Duodenal mucosa (tissue), 2 donors: ENCODE measurements at regions not wholly inside any gene's neighbourhood (a gene's known extent, or its start where the extent isn't known, plus 50 kb on each side); places are given as distances from the start of the nearest gene placed in this dataset.
A peak's percentile ranks its signal among the peaks of the same experiment; 100 is the strongest.

Experiments used
- H3K27ac ChIP-seq: one replicate; pipeline ENCODE4 v1.7.0; 2013; ENCODE audit warnings: low read depth, low read length
- H3K27me3 ChIP-seq, 2 donors: one replicate each; pipeline ENCODE4 v1.7.0; 2013; ENCODE audit warnings: low read length in 2 of 2, control low read depth in 1 of 2; ENCODE audit not compliant: insufficient read depth in 2 of 2, control insufficient read depth in 1 of 2
- H3K36me3 ChIP-seq, 2 donors: one replicate each; pipeline ENCODE4 v1.7.0; 2013; ENCODE audit warnings: low read length in 2 of 2, control low read depth in 1 of 2; ENCODE audit not compliant: insufficient read depth in 2 of 2, control insufficient read depth in 1 of 2
- H3K4me1 ChIP-seq, 2 donors: one replicate each; pipeline ENCODE4 v1.7.0; 2013; ENCODE audit warnings: low read length in 2 of 2, control low read depth in 1 of 2; ENCODE audit not compliant: insufficient read depth in 2 of 2, control insufficient read depth in 1 of 2
- H3K4me3 ChIP-seq, 2 donors: one replicate each; pipeline ENCODE4 v1.7.0; 2013; ENCODE audit warnings: low read length in 2 of 2, low read depth in 1 of 2
- H3K9ac ChIP-seq, 2 donors: one replicate each; pipeline ENCODE4 v1.7.0; 2013; ENCODE audit warnings: low read length in 2 of 2, low read depth in 1 of 2
- H3K9me3 ChIP-seq, 2 donors: one replicate each; pipeline ENCODE4 v1.7.0; 2013; ENCODE audit warnings: low read length in 2 of 2, control low read depth in 1 of 2; ENCODE audit not compliant: control insufficient read depth in 1 of 2

- Histone ChIP-seq H3K36me3 (no peaks in the 10 kb centered on the region), H3K4me3 (no peak overlapping the region), H3K4me1 (no peaks in the 10 kb centered on the region), H3K27ac (no peak overlapping the region), H3K9ac (no peak overlapping the region), H3K27me3 (peaks cover 0 to 3% of the 10 kb centered on the region in 2 donors), H3K9me3 (no peaks in the 10 kb centered on the region)
Observed at GRCh38 chr11:32161293-32161692, 70.4 kb downstream of the RCN1 start.

GRCh38 chr11:32162351-32162750 lies 71.5 kb downstream of the RCN1 start:
- Histone ChIP-seq H3K9me3 (no peaks in the 10 kb centered on the region), H3K9ac (no peak overlapping the region), H3K27ac (no peak overlapping the region), H3K36me3 (no peaks in the 10 kb centered on the region), H3K4me1 (no peaks in the 10 kb centered on the region), H3K4me3 (no peak overlapping the region), H3K27me3 (peaks cover 0 to 3% of the 10 kb centered on the region in 2 donors)

- no peaks in the 10 kb centered on the region for H3K9me3 ChIP-seq
- H3K27me3 ChIP-seq = peaks cover 0 to 3% of the 10 kb centered on the region in 2 donors
- no peak overlapping the region for H3K4me3 ChIP-seq
- H3K4me1 ChIP-seq = no peaks in the 10 kb centered on the region
- H3K27ac ChIP-seq = no peak overlapping the region
- H3K9ac ChIP-seq = no peak overlapping the region
- H3K36me3 ChIP-seq = no peaks in the 10 kb centered on the region
Observed at GRCh38 chr11:32162906-32163305, 72.0 kb downstream of the RCN1 start.

- no peak overlapping the region for H3K4me3 ChIP-seq
- no peak overlapping the region for H3K27ac ChIP-seq
- H3K9ac ChIP-seq = no peak overlapping the region
- no peaks in the 10 kb centered on the region for H3K36me3 ChIP-seq
- no peaks in the 10 kb centered on the region for H3K4me1 ChIP-seq
- H3K27me3 ChIP-seq = peaks cover 0 to 3% of the 10 kb centered on the region in 2 donors
- no peaks in the 10 kb centered on the region for H3K9me3 ChIP-seq
Observed at GRCh38 chr11:32163557-32163956, 72.7 kb downstream of the RCN1 start.

- H3K9me3 ChIP-seq = no peaks in the 10 kb centered on the region
- H3K4me1 ChIP-seq = no peaks in the 10 kb centered on the region
- H3K27me3 ChIP-seq = peaks cover 0 to 7% of the 10 kb centered on the region in 2 donors
- no peak overlapping the region for H3K9ac ChIP-seq
- H3K27ac ChIP-seq = no peak overlapping the region
- H3K4me3 ChIP-seq = no peak overlapping the region
- no peaks in the 10 kb centered on the region for H3K36me3 ChIP-seq
Observed at GRCh38 chr11:32164836-32165235, 74.0 kb downstream of the RCN1 start.

GRCh38 chr11:32168924-32169323 lies 78.0 kb downstream of the RCN1 start:
- Histone ChIP-seq H3K9me3 (no peaks in the 10 kb centered on the region), H3K36me3 (no peaks in the 10 kb centered on the region), H3K9ac (no peak overlapping the region), H3K27me3 (peaks cover 0 to 3% of the 10 kb centered on the region in 2 donors), H3K27ac (no peak overlapping the region), H3K4me1 (peaks cover 0 to 5% of the 10 kb centered on the region in 2 donors), H3K4me3 (no peak overlapping the region)

- Histone ChIP-seq H3K4me3 (no peak overlapping the region), H3K9ac (no peak overlapping the region), H3K36me3 (no peaks in the 10 kb centered on the region), H3K4me1 (peaks cover 0 to 5% of the 10 kb centered on the region in 2 donors), H3K27ac (no peak overlapping the region), H3K27me3 (peaks cover 0 to 3% of the 10 kb centered on the region in 2 donors), H3K9me3 (no peaks in the 10 kb centered on the region)
Observed at GRCh38 chr11:32171445-32171844, 80.6 kb downstream of the RCN1 start.

- Histone ChIP-seq H3K9me3 (no peaks in the 10 kb centered on the region), H3K9ac (no peak overlapping the region), H3K27ac (no peak overlapping the region), H3K4me1 (peaks cover 0 to 5% of the 10 kb centered on the region in 2 donors), H3K27me3 (peaks cover 0 to 3% of the 10 kb centered on the region in 2 donors), H3K36me3 (no peaks in the 10 kb centered on the region), H3K4me3 (no peak overlapping the region)
Observed at GRCh38 chr11:32172041-32172847, 81.4 kb downstream of the RCN1 start.

- Histone ChIP-seq H3K4me3 (peak overlapping the region in 1 of 2 donors; percentile 50), H3K4me1 (peaks cover 0 to 5% of the 10 kb centered on the region in 2 donors), H3K36me3 (no peaks in the 10 kb centered on the region), H3K9me3 (no peaks in the 10 kb centered on the region), H3K27me3 (peaks cover 0 to 3% of the 10 kb centered on the region in 2 donors), H3K9ac (peak overlapping the region; percentile 28 to 34), H3K27ac (no peak overlapping the region)
Observed at GRCh38 chr11:32172848-32173834, 82.3 kb downstream of the RCN1 start.

GRCh38 chr11:32173977-32174376 lies 83.1 kb downstream of the RCN1 start:
- H3K9me3 ChIP-seq = no peaks in the 10 kb centered on the region
- H3K4me3 ChIP-seq = no peak overlapping the region
- H3K27ac ChIP-seq = no peak overlapping the region
- peaks cover 0 to 3% of the 10 kb centered on the region in 2 donors for H3K27me3 ChIP-seq
- H3K4me1 ChIP-seq = peaks cover 0 to 5% of the 10 kb centered on the region in 2 donors
- H3K9ac ChIP-seq = no peak overlapping the region
- no peaks in the 10 kb centered on the region for H3K36me3 ChIP-seq
